Activated T-cell treated with anti-CD3 and anti-CD28 coated beads, Interleukin-2, amount 50 U/mL, for 1 hour (primary cell): ENCODE measurements at regions not wholly inside any gene's neighbourhood (a gene's known extent, or its start where the extent isn't known, plus 50 kb on each side); places are given as distances from the start of the nearest gene placed in this dataset.

Source experiments
- DNase-seq: peaks from one replicate; pipeline ENCODE4 v3.0.0-alpha.2; 2020

DNA sequence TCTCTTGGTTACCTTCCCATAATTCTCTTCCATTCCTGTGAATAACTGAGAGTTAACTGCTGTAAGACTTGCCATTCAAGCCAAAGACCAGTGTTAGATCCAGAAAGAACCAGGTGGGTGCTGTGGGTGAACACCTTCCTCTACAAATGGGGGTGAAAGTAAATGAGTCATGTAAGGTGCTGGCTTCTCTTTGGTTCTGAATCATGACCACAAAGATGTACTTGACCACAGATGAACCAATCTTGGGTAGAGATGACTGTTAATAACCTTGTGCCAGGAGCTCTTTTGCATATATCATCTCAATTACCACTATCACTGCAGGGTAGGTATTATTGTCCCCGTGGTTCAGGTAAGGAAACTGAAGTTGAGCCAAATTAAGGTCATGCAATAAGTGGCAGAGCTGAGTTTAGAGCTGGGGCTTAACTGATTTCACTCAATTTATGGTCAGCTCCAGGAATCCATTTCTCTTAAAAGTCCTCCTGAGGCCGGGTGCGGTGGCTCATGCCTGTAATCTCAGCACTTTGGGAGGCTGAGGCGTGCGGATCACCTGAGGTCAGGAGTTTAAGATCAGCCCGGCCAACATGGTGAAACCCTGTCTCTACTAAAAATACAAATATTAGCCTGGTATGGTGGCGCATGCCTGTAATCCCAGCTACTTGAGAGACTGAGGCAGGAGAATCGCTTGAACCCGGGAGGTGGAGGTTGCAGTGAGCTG is 244.9 kb upstream of the CXCR4 start:
- no peak for DNase-seq

DNA sequence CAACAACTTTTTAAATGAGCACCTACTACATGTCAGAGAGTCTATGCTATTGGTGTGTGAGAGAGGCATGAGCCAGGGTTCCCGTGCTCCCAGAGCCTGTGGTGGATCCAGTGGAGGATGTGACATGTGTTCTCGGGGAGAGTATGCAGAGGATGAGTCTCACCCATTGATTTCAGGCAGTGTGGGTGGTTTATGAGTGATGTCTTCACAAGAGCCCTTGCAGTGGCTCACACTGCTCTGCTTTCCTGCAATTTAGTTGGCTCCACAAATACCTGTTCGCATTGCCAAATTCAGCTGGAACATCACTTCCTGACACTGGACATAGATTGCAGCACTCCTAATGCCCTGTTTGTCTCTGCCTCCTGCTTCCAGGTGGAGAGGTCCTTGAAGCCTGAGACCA is 243.6 kb upstream of the CXCR4 start:
- no peak for DNase-seq

DNA sequence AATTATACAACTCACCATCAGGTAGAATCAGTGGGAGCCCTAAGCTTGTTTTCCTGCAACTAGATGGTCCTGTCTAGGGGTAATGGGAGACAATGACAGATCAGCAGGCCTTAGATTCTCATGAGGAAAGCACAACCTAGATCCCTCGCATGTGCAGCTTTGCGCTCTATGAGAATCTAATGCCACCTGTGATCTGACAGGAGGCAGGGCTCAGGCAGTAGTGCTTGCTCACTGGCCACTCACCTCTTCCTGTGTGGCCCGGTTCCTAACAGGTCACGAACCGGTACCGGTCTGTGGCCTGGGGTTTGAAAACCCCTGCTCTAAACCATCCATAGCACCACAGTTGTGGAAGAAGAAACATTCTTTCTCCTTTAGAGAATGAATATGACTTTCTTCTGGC is 242.8 kb upstream of the CXCR4 start:
- no peak for DNase-seq

DNA sequence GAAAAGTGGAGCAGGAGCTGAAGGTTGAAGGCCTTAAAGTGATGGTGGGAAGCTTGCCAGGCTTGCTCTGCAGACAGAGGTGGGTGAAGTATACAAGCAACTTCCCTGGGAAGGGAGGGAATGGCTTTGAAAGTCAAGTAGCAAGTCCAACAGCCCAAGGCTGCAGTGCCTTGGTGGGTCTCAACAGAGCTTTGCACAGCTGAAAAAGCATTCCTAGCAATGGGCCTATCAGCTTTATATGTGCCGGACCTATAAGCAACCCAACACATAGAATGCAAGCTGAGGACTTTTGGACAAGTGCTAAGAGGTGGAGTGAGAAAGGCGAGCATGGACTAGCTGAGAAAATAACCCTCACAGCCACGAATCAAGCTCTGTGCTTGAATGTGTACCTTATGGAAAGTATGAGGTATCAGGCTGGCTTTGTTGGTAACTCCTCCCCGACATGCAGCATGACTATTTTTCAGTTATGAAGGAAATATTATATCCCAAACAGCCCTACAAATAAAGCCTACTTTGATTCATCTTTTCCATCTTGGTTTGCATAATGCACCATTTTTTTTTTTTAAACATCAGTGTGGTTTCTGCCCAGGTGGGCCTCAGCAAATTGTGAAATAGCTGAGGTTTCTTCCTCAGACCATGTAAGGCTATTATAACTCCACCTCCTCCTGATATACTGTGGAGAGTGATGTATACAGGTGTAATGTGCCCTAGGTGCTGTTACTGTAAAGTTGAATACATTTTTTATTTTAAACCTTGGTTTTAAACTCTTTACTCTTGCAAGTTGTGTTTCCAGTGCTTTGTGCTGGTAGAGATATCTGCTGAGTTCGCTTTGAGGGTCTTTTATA is 241.4 kb upstream of the CXCR4 start:
- DNase-seq = no peak

DNA sequence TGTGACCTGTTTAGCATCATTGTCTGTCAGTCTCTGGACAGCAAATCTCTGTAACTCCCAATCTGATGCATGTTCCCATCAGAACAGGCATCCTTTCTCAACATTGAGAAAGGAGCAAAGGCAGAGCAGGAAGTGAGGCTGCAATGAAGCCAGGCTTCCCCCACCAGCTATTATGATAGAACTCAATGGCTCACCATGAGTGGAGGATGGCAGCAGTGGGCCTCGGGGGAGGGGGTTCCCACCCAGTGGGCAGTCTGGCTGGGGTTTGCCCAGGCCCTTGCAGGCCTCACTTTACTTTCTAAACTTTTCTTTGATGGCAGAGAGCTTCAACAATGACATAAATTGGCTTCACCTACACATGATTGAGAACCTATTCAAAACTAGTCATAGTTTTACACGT is 240.6 kb upstream of the CXCR4 start:
- no peak for DNase-seq

DNA sequence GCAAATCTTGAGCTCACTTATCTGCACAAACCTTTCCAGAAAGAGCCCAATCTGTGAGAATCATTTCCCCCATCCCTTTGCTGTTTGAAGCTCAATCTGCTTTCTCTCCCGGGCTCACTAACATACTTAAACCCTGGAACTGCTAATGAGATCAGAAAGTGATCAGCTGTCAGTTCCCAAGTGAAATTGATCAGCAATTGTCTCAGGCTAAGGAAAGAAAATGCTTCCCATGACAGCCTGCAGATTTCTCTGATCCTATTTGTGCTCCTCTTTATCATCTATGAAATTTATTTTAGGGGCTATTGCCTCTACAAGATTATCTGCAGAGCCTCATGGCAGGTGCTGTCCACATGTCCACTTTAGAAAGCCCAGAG is 239.0 kb upstream of the CXCR4 start:
- no peak for DNase-seq

DNA sequence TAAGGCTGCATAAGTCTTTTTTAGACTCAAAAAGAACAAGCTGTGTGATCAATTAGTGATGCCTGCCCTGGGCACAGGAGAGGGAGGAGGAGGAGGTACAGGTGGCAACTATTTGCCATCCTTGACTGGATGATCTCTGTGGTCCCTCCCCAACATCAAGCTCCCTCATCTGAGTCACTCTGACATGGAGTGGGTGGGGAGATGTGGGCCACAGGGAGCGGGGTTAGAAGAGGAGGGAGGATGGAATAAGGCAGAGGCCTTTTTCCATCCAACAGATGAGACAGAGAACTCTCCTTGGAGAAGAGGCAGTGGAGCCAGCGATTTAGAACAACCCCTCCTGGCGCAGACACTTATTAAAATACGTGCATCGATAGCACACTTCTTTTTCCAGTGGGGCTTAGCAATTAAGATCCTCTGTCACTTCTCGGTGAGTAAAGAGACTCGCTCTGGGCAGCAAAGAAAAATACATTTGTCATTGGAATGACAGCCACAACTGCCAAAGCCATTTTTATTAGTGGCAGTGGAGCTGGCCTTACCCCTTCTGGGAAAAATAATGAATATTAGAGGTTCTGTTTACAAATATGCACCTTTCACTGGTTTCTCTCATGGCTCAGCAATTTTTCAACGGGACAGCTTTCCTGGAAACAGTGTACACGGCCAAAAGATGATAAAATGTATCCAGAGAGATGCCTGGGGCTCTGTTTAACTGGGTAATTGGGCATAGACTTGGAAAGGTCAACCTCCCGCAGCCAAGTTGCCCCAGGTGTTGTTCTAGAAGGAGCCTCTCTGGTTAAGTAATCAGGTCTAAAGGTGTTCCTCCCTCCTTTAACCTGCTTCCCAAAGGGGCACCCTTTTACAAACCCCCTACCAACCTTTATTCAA is 238.4 kb upstream of the CXCR4 start:
- DNase-seq = no peak

DNA sequence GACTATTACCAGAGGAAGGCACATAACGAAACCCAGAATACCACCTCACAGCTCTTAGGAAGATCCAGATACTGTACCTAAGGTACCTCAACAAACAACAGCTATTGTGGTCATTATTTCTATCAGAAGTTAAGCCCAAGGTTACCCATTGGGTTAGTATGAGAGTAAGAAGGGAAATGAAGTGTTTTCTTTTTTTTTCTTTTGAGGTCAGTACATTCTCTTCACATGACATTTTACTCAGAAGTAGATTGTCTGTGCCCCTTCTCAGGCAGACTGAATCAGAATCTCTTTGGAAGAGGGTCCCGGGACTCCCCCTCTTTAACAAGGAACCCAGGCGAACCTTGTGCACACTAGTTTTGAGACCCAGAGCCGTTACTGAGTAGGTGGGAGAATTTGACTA is 233.7 kb upstream of the CXCR4 start:
- no peak for DNase-seq

DNA sequence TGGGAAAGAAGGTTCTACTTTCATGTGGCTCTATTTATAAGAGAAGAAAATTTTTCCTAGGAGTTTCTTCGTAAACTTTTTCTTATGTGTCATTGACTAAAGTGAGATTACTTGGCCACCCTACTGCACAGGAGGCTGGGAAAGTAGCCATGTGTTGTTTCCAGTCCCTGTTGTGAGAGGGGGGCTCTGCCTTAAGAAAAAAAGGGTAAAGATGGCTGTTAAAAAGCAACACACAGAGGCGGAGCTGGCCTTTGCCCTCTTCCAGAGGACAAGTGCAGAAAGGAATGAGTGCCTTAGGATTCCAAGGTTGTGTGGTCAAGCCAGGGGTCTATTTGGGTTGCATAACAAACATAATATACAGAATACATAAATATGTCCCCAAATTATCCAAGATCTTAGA is 230.0 kb upstream of the CXCR4 start:
- DNase-seq = no peak

DNA sequence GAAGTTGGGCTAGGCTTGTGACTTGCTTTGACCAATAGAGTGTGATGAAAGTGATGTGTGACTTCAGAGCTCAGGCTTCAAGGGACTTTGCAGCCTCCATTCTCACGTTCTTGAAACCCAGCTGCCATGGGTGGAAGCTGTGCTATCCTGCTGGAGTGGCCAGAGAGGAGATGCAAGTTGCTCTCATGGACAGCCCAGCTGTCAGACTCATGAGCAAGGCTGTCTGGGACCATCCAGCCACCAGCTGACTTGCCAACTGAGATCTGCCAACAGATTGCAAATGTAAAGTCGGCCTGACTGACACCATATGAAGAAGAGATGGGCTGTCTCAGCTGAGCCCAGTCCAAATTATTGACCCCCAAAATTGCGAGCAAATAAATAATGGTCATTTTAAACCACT is 226.4 kb upstream of the CXCR4 start:
- DNase-seq = no peak

DNA sequence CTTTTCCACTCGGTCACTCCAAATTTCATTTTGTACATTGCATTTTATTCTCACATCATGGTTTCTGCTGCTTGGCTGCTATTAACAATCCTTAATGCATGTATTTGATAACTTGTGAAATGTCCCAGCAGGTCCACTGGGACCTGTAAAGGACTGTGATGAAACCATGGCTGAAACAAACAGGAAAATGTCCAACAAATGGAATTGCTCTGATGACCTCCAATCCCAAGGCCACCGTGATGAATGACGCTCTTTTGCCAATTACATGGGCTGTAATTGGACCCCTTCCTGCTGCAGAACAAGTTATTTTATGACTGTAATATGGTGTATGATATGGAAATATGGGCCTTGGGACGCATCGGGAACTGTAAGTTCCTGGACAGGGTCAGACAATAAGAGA is 224.2 kb upstream of the CXCR4 start:
- DNase-seq = no peak

DNA sequence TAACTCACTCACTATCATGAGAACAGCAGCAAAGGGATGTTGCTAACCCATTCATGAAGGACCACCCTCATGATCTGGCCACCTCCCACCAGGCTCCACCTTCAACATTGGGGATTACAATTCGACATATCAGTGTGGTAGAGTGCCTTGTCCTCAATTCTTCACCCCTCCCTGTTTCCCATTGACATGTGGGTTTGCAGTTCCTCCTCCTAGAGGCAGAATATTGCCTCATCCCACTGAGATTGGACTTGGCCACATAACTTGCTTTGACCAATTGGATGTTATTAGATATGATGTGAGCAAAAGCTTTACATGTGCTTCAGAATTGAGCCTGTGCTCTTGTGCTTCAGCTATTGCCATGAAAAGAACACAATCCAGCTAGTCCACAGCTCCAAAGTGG is 217.0 kb upstream of the CXCR4 start:
- no peak for DNase-seq

DNA sequence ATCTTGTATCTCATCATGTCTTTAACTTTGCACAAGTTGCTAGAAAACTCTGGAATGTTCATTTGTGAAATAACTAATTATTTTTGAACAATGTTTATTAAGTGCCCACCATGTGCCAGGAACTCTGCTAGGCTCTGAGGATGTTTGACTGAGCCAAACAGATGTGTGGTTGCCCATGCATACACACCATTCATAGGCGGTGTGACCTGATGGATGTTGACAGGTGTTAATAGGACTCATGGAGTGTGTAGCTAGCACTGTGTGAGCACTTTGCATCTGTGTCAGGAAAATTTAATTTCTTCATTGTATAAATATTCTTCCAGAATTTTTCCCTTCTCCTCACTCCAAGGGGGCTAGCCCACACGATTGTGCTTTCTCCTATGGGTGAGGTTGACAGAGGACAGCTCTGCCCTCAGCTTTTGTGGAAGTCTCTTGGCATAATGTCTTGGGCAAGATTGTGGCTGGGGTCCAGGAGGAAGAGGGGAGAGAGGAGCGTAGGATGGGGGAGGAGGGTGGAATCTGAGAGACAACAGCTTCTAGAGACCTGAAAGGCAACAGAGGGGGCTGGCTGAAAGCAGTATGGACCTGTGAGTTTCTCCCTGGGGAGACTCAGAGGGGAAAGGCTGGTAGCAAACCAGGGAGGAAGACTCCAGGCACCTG is 214.6 kb upstream of the CXCR4 start:
- no peak for DNase-seq

DNA sequence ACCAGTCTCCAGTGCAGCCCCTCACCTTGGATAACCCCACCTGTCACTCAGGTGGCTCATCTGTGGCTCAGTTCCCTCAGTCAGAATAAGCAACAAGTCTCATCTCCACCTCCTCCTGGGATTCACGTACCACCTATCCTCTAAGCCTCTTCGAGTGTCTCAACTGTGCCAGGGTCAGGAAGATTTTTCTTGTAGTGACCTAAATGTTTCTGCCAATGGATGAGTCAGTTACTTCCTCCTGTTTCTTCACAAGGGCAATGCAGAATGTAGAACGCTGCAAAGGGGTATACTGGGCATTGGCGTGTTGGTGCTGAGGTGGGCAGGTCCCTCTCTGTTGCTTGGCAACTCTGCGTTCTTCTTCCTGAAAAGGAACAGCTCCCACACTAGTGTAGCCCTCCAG is 213.3 kb upstream of the CXCR4 start:
- DNase-seq = no peak

DNA sequence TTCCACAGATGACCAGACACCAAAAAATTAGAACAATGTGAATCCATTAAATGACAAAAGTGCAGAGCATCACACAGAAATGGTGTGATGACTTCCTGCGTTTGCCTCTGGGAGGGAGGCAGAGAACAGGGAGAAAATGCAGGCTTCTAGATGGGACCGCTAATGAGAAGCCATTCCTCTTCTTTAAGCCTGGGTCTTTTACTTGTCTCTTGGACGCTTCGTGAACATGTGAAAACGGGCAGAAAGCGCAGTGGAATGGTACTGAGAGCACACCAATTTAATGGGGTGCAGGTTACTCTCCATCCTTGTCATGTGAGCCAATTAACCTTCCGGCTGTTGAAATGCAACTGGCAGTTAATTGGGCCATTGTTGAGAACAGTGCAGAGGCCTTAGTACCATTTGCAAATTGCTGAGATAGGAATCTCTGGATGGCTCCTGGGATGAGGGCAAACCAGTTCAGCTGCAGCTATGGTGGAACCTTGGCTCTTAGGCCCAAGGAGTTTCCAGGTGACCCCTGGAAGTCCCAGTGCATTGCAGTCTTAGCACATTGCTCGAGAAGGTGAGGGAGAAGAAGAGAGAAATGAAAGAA is 210.4 kb upstream of the CXCR4 start:
- DNase-seq = no peak

DNA sequence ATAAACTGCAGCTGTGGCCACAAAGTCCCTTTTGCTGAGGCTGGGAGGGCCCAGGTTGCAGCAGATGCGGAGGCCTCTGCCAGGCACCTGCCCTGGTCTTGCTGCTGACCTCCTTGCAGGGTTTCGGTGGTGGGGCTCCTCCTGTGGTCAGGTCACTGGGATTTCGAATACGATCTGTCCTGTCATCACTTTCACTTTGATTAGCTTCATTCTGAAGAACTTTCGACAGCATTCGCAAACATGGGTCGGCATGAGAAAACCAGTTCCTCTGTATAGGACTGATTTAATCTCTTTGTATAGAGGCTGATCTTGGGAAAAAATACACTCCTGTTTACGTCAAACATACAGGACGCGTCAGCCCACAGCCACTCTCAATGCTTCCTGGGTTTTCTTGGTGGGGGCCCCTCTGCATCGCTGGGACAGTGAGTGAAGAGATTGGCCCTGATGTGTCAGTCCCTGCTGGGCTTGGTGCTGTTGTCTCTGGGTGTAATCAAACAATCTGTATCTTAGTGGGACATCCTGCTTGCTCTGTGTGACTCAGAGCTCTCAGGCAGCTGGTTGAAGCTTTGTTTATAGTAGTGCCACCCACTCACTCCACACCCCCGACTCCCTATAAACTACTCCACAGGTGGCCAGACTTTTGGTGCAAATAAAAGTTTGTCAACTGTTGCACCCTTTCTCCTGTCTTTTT is 209.4 kb upstream of the CXCR4 start:
- peak; percentile 77 for DNase-seq

DNA sequence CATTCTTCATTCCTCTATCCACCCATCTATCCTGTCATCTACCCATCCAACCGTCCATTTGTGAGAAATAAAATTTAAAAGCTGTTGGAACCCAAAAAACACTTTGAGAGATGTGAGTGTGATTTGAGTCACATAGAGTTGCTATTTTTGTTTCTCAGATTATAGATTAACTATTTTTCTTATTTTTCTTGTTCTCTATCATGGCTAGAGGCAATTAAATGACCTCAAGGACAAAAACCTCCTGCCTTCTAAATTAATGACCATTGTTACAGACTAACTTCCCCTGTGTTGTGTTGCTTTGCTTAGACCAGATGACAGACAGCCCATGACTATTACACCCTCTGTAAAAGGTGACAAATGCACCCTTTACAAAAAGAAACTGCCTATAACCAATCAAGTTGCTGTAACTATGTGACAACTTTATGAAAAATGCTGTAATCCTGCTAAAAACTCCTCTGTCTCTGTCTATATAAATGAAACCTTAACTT is 207.9 kb upstream of the CXCR4 start:
- no peak for DNase-seq

DNA sequence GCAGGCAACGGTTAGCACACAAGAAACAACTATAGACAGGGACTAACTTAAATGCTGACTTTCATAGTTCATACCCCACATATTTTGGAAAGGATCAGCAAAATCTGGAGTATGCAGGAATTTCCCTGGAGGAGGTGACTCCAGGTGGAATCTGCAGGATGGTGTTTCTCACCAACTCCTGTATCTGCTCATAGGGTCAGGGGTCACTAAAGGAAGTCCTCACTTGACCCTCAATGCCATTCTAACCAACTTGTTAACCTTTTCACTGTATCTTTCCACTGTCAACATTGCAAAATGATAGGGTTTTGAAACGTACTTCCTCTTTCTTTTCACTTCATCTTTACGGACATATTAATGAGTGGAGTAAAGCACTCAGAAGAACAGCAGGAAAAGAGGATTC is 207.0 kb upstream of the CXCR4 start:
- no peak for DNase-seq

DNA sequence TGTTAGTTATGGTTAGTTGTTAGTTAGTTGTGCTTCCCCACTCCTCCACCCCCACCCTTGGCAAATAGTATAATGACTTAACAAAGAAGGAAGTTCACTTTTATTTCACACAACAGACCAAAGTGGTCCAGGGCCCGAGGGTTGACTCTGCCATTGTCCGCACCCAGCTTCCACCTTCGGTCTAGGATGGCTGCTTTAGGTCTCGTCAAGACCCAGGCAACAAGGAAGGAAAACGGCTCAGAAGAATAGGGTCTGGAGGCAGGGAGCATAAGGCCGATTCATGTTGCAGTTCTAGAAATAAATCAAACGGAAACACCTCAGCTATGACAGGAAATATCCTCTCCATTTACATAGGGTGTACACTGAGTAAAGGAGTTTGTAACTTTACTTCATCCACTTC is 206.0 kb upstream of the CXCR4 start:
- no peak for DNase-seq

DNA sequence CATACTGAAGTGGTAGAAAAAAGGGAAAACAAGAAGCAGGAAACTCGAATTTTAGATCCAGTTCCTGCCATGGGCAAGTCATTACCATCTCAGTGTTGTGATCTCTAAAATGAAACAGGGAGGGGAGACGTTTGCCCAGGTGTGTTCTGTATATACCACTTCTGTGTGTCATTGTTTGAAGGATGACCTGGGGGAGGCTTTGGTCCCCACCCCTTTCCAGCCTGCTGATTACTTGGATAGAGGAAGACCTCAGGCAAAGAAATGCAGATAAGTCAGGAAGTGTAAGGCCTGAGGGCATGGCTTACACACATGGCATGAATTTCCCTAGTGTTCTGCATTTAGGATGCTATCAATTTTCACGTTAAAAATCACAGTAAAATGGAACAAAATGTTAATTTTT is 205.2 kb upstream of the CXCR4 start:
- DNase-seq = no peak

DNA sequence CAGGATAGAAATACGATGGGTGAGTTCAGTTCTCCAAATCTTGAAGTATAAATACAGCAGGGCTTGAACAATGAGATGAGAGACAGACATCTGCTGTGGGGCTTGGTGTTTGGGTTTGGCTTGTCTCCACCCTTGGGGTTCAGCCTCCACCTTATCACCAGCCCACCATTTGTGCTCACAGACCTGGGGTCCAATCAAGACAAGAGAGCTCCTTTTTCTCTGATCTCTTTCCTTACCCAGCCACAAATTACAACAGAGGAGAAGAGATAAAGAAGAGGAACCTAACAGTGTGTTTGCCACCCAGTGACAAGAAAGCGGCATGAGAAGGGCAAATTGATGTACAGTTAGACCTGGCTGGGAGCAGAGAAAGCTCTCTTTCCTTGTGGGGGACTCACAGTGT is 204.5 kb upstream of the CXCR4 start:
- DNase-seq = no peak

DNA sequence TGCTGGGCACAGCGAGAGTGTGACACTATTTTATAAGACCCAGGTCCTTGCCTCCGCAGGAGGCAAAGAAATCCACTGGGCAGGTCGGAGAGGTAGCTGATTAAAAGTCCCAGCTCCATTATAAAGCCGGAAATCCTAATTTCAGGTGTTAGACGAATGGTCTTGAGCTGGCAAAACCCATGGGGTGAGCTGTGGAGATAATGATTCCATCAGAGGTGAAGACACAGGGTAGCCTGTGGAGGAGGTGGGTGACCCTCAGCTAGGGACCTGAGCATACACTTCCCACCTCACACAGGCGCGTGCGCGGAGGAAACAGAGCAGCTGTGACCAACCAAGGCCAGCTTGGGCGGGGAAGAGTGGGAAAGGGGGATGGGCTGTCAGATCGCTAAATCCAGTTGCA is 201.7 kb upstream of the CXCR4 start:
- DNase-seq = no peak
